ENCODE measurements at regions not wholly inside any gene's neighbourhood (a gene's known extent, or its start where the extent isn't known, plus 50 kb on each side); places are given as distances from the start of the nearest gene placed in this dataset.

DNA sequence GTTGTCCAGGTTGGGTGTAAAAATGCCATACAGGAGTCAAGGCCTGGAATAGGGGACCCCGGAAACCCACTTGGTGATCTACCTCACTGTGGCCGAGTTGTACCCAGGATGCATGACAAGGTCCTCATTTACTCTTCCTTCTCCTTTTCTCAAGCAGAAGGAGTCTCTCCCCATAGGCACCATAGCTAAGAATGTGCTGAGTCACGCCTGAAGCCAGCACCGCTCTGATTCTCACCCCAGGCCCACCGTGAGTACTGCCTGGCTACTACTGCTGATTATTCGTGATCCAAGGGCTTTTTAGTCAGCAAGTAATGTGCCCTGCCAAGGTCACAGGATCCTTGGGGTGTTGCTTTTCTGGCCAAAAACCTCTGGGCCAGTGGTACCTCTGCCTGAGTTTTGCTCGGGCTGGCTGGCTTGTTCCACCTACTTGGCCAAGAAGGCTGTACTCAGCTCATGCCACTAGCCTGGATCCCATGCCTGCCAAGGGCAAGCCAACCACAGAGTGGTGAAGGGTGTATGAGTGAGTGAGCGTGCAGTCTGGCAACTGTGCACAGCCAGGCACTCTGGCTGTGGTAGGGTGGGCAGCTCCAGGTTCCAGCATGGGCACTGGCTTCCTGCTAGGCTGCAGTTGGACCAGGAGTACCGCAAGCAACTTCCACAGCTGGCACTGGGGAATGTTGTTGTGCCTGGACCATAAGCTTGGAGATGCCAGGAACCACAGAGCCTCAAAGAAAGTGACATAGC, 650.1 kb upstream of the VRK2 start:
- TF ChIP-seq EZH2 (IDR thresholded peaks at IDR 0.05; ENCODE audit: insufficient read depth, poor library complexity, severe bottlenecking) (no peak), EZH2phosphoT487 (IDR thresholded peaks at IDR 0.05; ENCODE audit: insufficient read depth, low read depth) (no peak)

Data from GM23248 (cell line).